ENCODE measurements at regions not wholly inside any gene's neighbourhood (a gene's known extent, or its start where the extent isn't known, plus 50 kb on each side); places are given as distances from the start of the nearest gene placed in this dataset.

GRCh38 chr7:109206196-109206595 lies 636.5 kb downstream of the DNAJB9 start:
- Histone ChIP-seq H3K79me2 (ENCODE audit: control insufficient read depth, insufficient read depth, low read length, unreplicated experiment) (no peaks in the 10 kb centered on the region), H3K36me3 (ENCODE audit: insufficient read depth, low read length) (no peaks in the 10 kb centered on the region), H3K27ac (ENCODE audit: low read depth, low read length) (no peak overlapping the region), H3K27me3 (ENCODE audit: insufficient read depth, low read length) (no peaks in the 10 kb centered on the region), H3K4me1 (ENCODE audit: control insufficient read depth, insufficient read depth, low read length, unreplicated experiment) (no peaks in the 10 kb centered on the region), H3K4me3 (ENCODE audit: low read depth, low read length) (no peak overlapping the region), H2AFZ (ENCODE audit: low read length, unreplicated experiment) (no peak overlapping the region)

GRCh38 chr7:109213081-109213480 lies 643.4 kb downstream of the DNAJB9 start:
- Histone ChIP-seq H2AFZ (ENCODE audit: low read length, unreplicated experiment) (no peak overlapping the region), H3K4me1 (ENCODE audit: control insufficient read depth, insufficient read depth, low read length, unreplicated experiment) (no peaks in the 10 kb centered on the region), H3K27ac (ENCODE audit: low read depth, low read length) (no peak overlapping the region), H3K36me3 (ENCODE audit: insufficient read depth, low read length) (no peaks in the 10 kb centered on the region), H3K4me3 (ENCODE audit: low read depth, low read length) (no peak overlapping the region), H3K79me2 (ENCODE audit: control insufficient read depth, insufficient read depth, low read length, unreplicated experiment) (no peaks in the 10 kb centered on the region), H3K27me3 (ENCODE audit: insufficient read depth, low read length) (no peaks in the 10 kb centered on the region)

- Histone ChIP-seq H3K79me2 (ENCODE audit: control insufficient read depth, insufficient read depth, low read length, unreplicated experiment) (no peaks in the 10 kb centered on the region), H2AFZ (ENCODE audit: low read length, unreplicated experiment) (no peak overlapping the region)
Observed at GRCh38 chr7:109215341-109215740, 645.7 kb downstream of the DNAJB9 start.

GRCh38 chr7:109224100-109224499 lies 654.4 kb downstream of the DNAJB9 start:
- H3K79me2 ChIP-seq (ENCODE audit: control insufficient read depth, insufficient read depth, low read length, unreplicated experiment), result no peaks in the 10 kb centered on the region
- no peaks in the 10 kb centered on the region for H3K36me3 ChIP-seq (ENCODE audit: insufficient read depth, low read length)
- no peak overlapping the region for H3K27ac ChIP-seq (ENCODE audit: low read depth, low read length)
- no peak overlapping the region for H3K4me3 ChIP-seq (ENCODE audit: low read depth, low read length)
- H3K27me3 ChIP-seq (ENCODE audit: insufficient read depth, low read length), result no peaks in the 10 kb centered on the region
- H3K4me1 ChIP-seq (ENCODE audit: control insufficient read depth, insufficient read depth, low read length, unreplicated experiment), result no peaks in the 10 kb centered on the region
- H2AFZ ChIP-seq (ENCODE audit: low read length, unreplicated experiment), result no peak overlapping the region

More at GRCh38 chr7:109215341-109215740, 645.7 kb downstream of the DNAJB9 start:
- Histone ChIP-seq H3K27ac (ENCODE audit: low read depth, low read length) (no peak overlapping the region), H3K36me3 (ENCODE audit: insufficient read depth, low read length) (no peaks in the 10 kb centered on the region), H3K27me3 (ENCODE audit: insufficient read depth, low read length) (no peaks in the 10 kb centered on the region), H3K4me1 (ENCODE audit: control insufficient read depth, insufficient read depth, low read length, unreplicated experiment) (no peaks in the 10 kb centered on the region), H3K4me3 (ENCODE audit: low read depth, low read length) (no peak overlapping the region)

- no peaks in the 10 kb centered on the region for H3K79me2 ChIP-seq (ENCODE audit: control insufficient read depth, insufficient read depth, low read length, unreplicated experiment)
- H3K4me3 ChIP-seq (ENCODE audit: low read depth, low read length), result no peak overlapping the region
- no peak overlapping the region for H2AFZ ChIP-seq (ENCODE audit: low read length, unreplicated experiment)
- no peaks in the 10 kb centered on the region for H3K4me1 ChIP-seq (ENCODE audit: control insufficient read depth, insufficient read depth, low read length, unreplicated experiment)
- H3K27ac ChIP-seq (ENCODE audit: low read depth, low read length), result no peak overlapping the region
- no peaks in the 10 kb centered on the region for H3K27me3 ChIP-seq (ENCODE audit: insufficient read depth, low read length)
- H3K36me3 ChIP-seq (ENCODE audit: insufficient read depth, low read length), result no peaks in the 10 kb centered on the region
Observed at GRCh38 chr7:109226699-109227098, 657.0 kb downstream of the DNAJB9 start.

- Histone ChIP-seq H2AFZ (ENCODE audit: low read length, unreplicated experiment) (no peak overlapping the region), H3K27me3 (ENCODE audit: insufficient read depth, low read length) (no peaks in the 10 kb centered on the region), H3K4me3 (ENCODE audit: low read depth, low read length) (no peak overlapping the region), H3K27ac (ENCODE audit: low read depth, low read length) (no peak overlapping the region), H3K4me1 (ENCODE audit: control insufficient read depth, insufficient read depth, low read length, unreplicated experiment) (no peaks in the 10 kb centered on the region), H3K79me2 (ENCODE audit: control insufficient read depth, insufficient read depth, low read length, unreplicated experiment) (no peaks in the 10 kb centered on the region), H3K36me3 (ENCODE audit: insufficient read depth, low read length) (no peaks in the 10 kb centered on the region)
Observed at GRCh38 chr7:109235316-109235715, 665.6 kb downstream of the DNAJB9 start.

GRCh38 chr7:109246330-109247077 lies 676.8 kb downstream of the DNAJB9 start:
- Histone ChIP-seq H3K4me3 (ENCODE audit: low read depth, low read length) (no peak overlapping the region), H2AFZ (ENCODE audit: low read length, unreplicated experiment) (no peak overlapping the region), H3K27ac (ENCODE audit: low read depth, low read length) (no peak overlapping the region), H3K79me2 (ENCODE audit: control insufficient read depth, insufficient read depth, low read length, unreplicated experiment) (no peaks in the 10 kb centered on the region), H3K27me3 (ENCODE audit: insufficient read depth, low read length) (no peaks in the 10 kb centered on the region), H3K36me3 (ENCODE audit: insufficient read depth, low read length) (no peaks in the 10 kb centered on the region), H3K4me1 (ENCODE audit: control insufficient read depth, insufficient read depth, low read length, unreplicated experiment) (no peaks in the 10 kb centered on the region)

GRCh38 chr7:109256762-109257560 lies 687.3 kb downstream of the DNAJB9 start:
- Histone ChIP-seq H3K27me3 (ENCODE audit: insufficient read depth, low read length) (no peaks in the 10 kb centered on the region), H3K27ac (ENCODE audit: low read depth, low read length) (no peak overlapping the region), H2AFZ (ENCODE audit: low read length, unreplicated experiment) (no peak overlapping the region), H3K4me3 (ENCODE audit: low read depth, low read length) (no peak overlapping the region), H3K4me1 (ENCODE audit: control insufficient read depth, insufficient read depth, low read length, unreplicated experiment) (no peaks in the 10 kb centered on the region), H3K36me3 (ENCODE audit: insufficient read depth, low read length) (no peaks in the 10 kb centered on the region), H3K79me2 (ENCODE audit: control insufficient read depth, insufficient read depth, low read length, unreplicated experiment) (no peaks in the 10 kb centered on the region)

GRCh38 chr7:109259151-109259550 lies 689.5 kb downstream of the DNAJB9 start:
- no peak overlapping the region for H2AFZ ChIP-seq (ENCODE audit: low read length, unreplicated experiment)
- no peaks in the 10 kb centered on the region for H3K4me1 ChIP-seq (ENCODE audit: control insufficient read depth, insufficient read depth, low read length, unreplicated experiment)
- H3K27ac ChIP-seq (ENCODE audit: low read depth, low read length), result no peak overlapping the region

GRCh38 chr7:109261781-109262180 lies 692.1 kb downstream of the DNAJB9 start:
- no peaks in the 10 kb centered on the region for H3K79me2 ChIP-seq (ENCODE audit: control insufficient read depth, insufficient read depth, low read length, unreplicated experiment)
- H2AFZ ChIP-seq (ENCODE audit: low read length, unreplicated experiment), result no peak overlapping the region
- no peak overlapping the region for H3K4me3 ChIP-seq (ENCODE audit: low read depth, low read length)

More at GRCh38 chr7:109259151-109259550, 689.5 kb downstream of the DNAJB9 start:
- Histone ChIP-seq H3K36me3 (ENCODE audit: insufficient read depth, low read length) (no peaks in the 10 kb centered on the region), H3K79me2 (ENCODE audit: control insufficient read depth, insufficient read depth, low read length, unreplicated experiment) (no peaks in the 10 kb centered on the region), H3K4me3 (ENCODE audit: low read depth, low read length) (no peak overlapping the region), H3K27me3 (ENCODE audit: insufficient read depth, low read length) (no peaks in the 10 kb centered on the region)

GRCh38 chr7:109266610-109267009 lies 696.9 kb downstream of the DNAJB9 start:
- Histone ChIP-seq H3K4me3 (ENCODE audit: low read depth, low read length) (no peak overlapping the region), H3K79me2 (ENCODE audit: control insufficient read depth, insufficient read depth, low read length, unreplicated experiment) (no peaks in the 10 kb centered on the region), H3K36me3 (ENCODE audit: insufficient read depth, low read length) (no peaks in the 10 kb centered on the region), H3K4me1 (ENCODE audit: control insufficient read depth, insufficient read depth, low read length, unreplicated experiment) (no peaks in the 10 kb centered on the region), H2AFZ (ENCODE audit: low read length, unreplicated experiment) (no peak overlapping the region), H3K27me3 (ENCODE audit: insufficient read depth, low read length) (no peaks in the 10 kb centered on the region), H3K27ac (ENCODE audit: low read depth, low read length) (no peak overlapping the region)

More at GRCh38 chr7:109261781-109262180, 692.1 kb downstream of the DNAJB9 start:
- Histone ChIP-seq H3K36me3 (ENCODE audit: insufficient read depth, low read length) (no peaks in the 10 kb centered on the region), H3K27me3 (ENCODE audit: insufficient read depth, low read length) (no peaks in the 10 kb centered on the region), H3K27ac (ENCODE audit: low read depth, low read length) (no peak overlapping the region), H3K4me1 (ENCODE audit: control insufficient read depth, insufficient read depth, low read length, unreplicated experiment) (no peaks in the 10 kb centered on the region)

Data from ACC112 (cell line).